ENCODE measurements at regions not wholly inside any gene's neighbourhood (a gene's known extent, or its start where the extent isn't known, plus 50 kb on each side); places are given as distances from the start of the nearest gene placed in this dataset.

GRCh38 chr9:107644733-107645463 is 155.3 kb upstream of the KLF4 start:
- Mint-ChIP-seq H3K27ac (no peak overlapping the region), H3K4me3 (no peak overlapping the region), H3K9me3 (no peaks in the 10 kb centered on the region; the same call in 2 of the 3 replicates), H3K36me3 (ENCODE audit: low read depth) (no peaks in the 10 kb centered on the region), H3K4me1 (no peaks in the 10 kb centered on the region; the same call in 2 of the 3 replicates), H3K27me3 (ENCODE audit: insufficient read depth, low read depth, poor library complexity) (peaks cover 3% of the 10 kb centered on the region)
- TF ChIP-seq STAT1 (IDR thresholded peaks at IDR 0.05; ENCODE audit: unreplicated experiment) (no peak), ETS1 (IDR thresholded peaks at IDR 0.05) (no peak), CREB1 (CRISPR knock-in tag; IDR thresholded peaks at IDR 0.05; ENCODE audit: low read depth) (no peak), EZH2 (IDR thresholded peaks at IDR 0.05; ENCODE audit: low read depth, unreplicated experiment) (no peak), ZNF114 (CRISPR knock-in tag; IDR thresholded peaks at IDR 0.05) (no peak), POLR2AphosphoS5 (IDR thresholded peaks at IDR 0.05; ENCODE audit: low read depth) (no peak), REST (IDR thresholded peaks at IDR 0.05; ENCODE audit: unreplicated experiment) (no peak), CTCF (conservative IDR thresholded peaks at IDR 0.05; ENCODE audit: low read depth in 2 of 2) (no peak), ZNF331 (CRISPR knock-in tag; IDR thresholded peaks at IDR 0.05; ENCODE audit: low read depth) (no peak), ZNF462 (CRISPR knock-in tag; IDR thresholded peaks at IDR 0.05) (no peak), NANOG (IDR thresholded peaks at IDR 0.05; ENCODE audit: borderline replicate concordance) (no peak), JUNB (IDR thresholded peaks at IDR 0.05; ENCODE audit: unreplicated experiment) (no peak), EZH2phosphoT487 (IDR thresholded peaks at IDR 0.05; ENCODE audit: unreplicated experiment) (no peak)
- Histone ChIP-seq H3F3A (replicated peaks; ENCODE audit: low read depth) (no peaks in the 10 kb centered on the region), H3K79me2 (replicated peaks; ENCODE audit: insufficient read depth) (no peaks in the 10 kb centered on the region), H3K4me3 (no peak overlapping the region), H3K27ac (ENCODE audit: low read depth) (no peak overlapping the region), H2AFZ (peak overlapping the region; percentile 63; the same call in 1 of the 2 replicates), H3K4me1 (ENCODE audit: insufficient read depth) (no peaks in the 10 kb centered on the region), H3K4me2 (no peak overlapping the region), H4K20me1 (replicated peaks; ENCODE audit: insufficient read depth) (no peaks in the 10 kb centered on the region), H3K9me2 (ENCODE audit: insufficient read depth) (no peaks in the 10 kb centered on the region; the same call in 1 of the 2 replicates), H3K27me3 (ENCODE audit: insufficient read depth) (no peaks in the 10 kb centered on the region), H3K36me3 (ENCODE audit: insufficient read depth) (no peaks in the 10 kb centered on the region)
- DNase-seq (ENCODE audit: low spot score) (no peak), ATAC-seq (no peak)

Data from GM23338 (cell line).